SK-N-SH treated with all-trans-retinoic acid at 6 μM for 48 hours (cell line): ENCODE measurements at regions not wholly inside any gene's neighbourhood (a gene's known extent, or its start where the extent isn't known, plus 50 kb on each side); places are given as distances from the start of the nearest gene placed in this dataset.

Experiments used
- ATAC-seq: fragments of 200-7000 bp; cut with Tn5 transposase; 3 replicates; pipeline ENCODE4 v1.9.1; 2020; ENCODE audit warnings: mild to moderate bottlenecking, moderate library complexity
- ARNTL ChIP-seq: fragments of 450-650 bp; formaldehyde crosslinking; IDR thresholded peaks from 2 replicates; pipeline ENCODE4 v1.5.0; 2020; ENCODE audit warnings: low read depth, mild to moderate bottlenecking, moderate library complexity, borderline replicate concordance
- BACH2 ChIP-seq: fragments of 250-450 bp; sonication (Bioruptor Pico); IDR thresholded peaks from 2 replicates; pipeline ENCODE4 v1.9.0; 2021; ENCODE audit warnings: mild to moderate bottlenecking, borderline replicate concordance
- CREB5 ChIP-seq: fragments of 250-450 bp; sonication (Bioruptor Pico); IDR thresholded peaks from 2 replicates; pipeline ENCODE4 v1.5.1; 2020; ENCODE audit warnings: low read depth, mild to moderate bottlenecking, moderate library complexity
- CSDC2 ChIP-seq: fragments of 250-450 bp; sonication (Bioruptor Pico); IDR thresholded peaks from 2 replicates; pipeline ENCODE4 v1.5.0; 2020; ENCODE audit warnings: mild to moderate bottlenecking, moderate library complexity
- GLIS3 ChIP-seq: fragments of 250-450 bp; sonication (Bioruptor Pico); IDR thresholded peaks from 2 replicates; pipeline ENCODE4 v1.5.0; 2020; ENCODE audit warnings: mild to moderate bottlenecking, moderate library complexity
- ISL1 ChIP-seq: fragments of 250-450 bp; sonication (Bioruptor Pico); IDR thresholded peaks from 2 replicates; pipeline ENCODE4 v2.1.2; 2022; ENCODE audit warnings: mild to moderate bottlenecking, moderate library complexity
- OSR1 ChIP-seq: fragments of 250-450 bp; sonication (Bioruptor Pico); IDR thresholded peaks from 2 replicates; pipeline ENCODE4 v1.8.0; 2022; ENCODE audit warnings: moderate library complexity, mild to moderate bottlenecking, inconsistent platforms
- PPARA ChIP-seq: fragments of 250-450 bp; sonication (Bioruptor Pico); IDR thresholded peaks from 2 replicates; pipeline ENCODE4 v1.5.0; 2020; ENCODE audit warnings: mild to moderate bottlenecking, borderline replicate concordance
- RARB ChIP-seq: fragments of 250-450 bp; sonication (Bioruptor Pico); IDR thresholded peaks from 2 replicates; pipeline ENCODE4 v1.8.0; 2021; ENCODE audit warnings: mild to moderate bottlenecking, moderate library complexity
- SNAI2 ChIP-seq: fragments of 250-450 bp; sonication (Bioruptor Pico); IDR thresholded peaks from 2 replicates; pipeline ENCODE4 v1.5.0; 2020; ENCODE audit warnings: mild to moderate bottlenecking, moderate library complexity
- TCF4 ChIP-seq: fragments of 250-450 bp; sonication (Bioruptor Pico); IDR thresholded peaks from 2 replicates; pipeline ENCODE4 v1.8.0; 2021; ENCODE audit warnings: mild to moderate bottlenecking, moderate library complexity, borderline replicate concordance
- TOX ChIP-seq: fragments of 250-450 bp; sonication (Bioruptor Pico); IDR thresholded peaks from 2 replicates; pipeline ENCODE4 v1.8.0; 2021; ENCODE audit warnings: mild to moderate bottlenecking, moderate library complexity, borderline replicate concordance
- TSHZ2 ChIP-seq: fragments of 250-450 bp; sonication (Bioruptor Pico); IDR thresholded peaks from 2 replicates; pipeline ENCODE4 v1.5.0; 2020; ENCODE audit warnings: mild to moderate bottlenecking, moderate library complexity
- ZC3H10 ChIP-seq: fragments of 250-450 bp; sonication (Bioruptor Pico); IDR thresholded peaks from 2 replicates; pipeline ENCODE4 v1.5.1; 2021; ENCODE audit warnings: mild to moderate bottlenecking, moderate library complexity
- ZFP3 ChIP-seq: fragments of 250-450 bp; sonication (Bioruptor Pico); IDR thresholded peaks from 2 replicates; pipeline ENCODE4 v1.5.0; 2020; ENCODE audit warnings: mild to moderate bottlenecking, moderate library complexity
- ZFP30 ChIP-seq: fragments of 450-650 bp; formaldehyde crosslinking; IDR thresholded peaks from 2 replicates; pipeline ENCODE4 v1.5.0; 2022; ENCODE audit warnings: mild to moderate bottlenecking, moderate library complexity
- ZNF565 ChIP-seq: fragments of 450-650 bp; formaldehyde crosslinking; conservative IDR thresholded peaks from 2 replicates; pipeline ENCODE4 v1.5.0; 2020; ENCODE audit warnings: low read depth, mild to moderate bottlenecking, moderate library complexity
- ZNF70 ChIP-seq: fragments of 450-650 bp; formaldehyde crosslinking; IDR thresholded peaks from 2 replicates; pipeline ENCODE4 v1.5.0; 2020; ENCODE audit warnings: mild to moderate bottlenecking, moderate library complexity
- ZNF8 ChIP-seq: fragments of 450-650 bp; formaldehyde crosslinking; IDR thresholded peaks from 2 replicates; pipeline ENCODE4 v1.5.0; 2020; ENCODE audit warnings: mild to moderate bottlenecking, moderate library complexity
- TF ChIP-seq, protein P1 (sequence below): fragments of 250-450 bp; sonication (Bioruptor Pico); IDR thresholded peaks from 2 replicates; pipeline ENCODE4 v1.5.1; 2021; ENCODE audit warnings: mild to moderate bottlenecking, moderate library complexity
- TF ChIP-seq, protein P2 (sequence below): fragments of 250-450 bp; sonication (Bioruptor Pico); IDR thresholded peaks from 2 replicates; pipeline ENCODE4 v1.8.0; 2021; ENCODE audit warnings: low read depth, mild to moderate bottlenecking, moderate library complexity, borderline replicate concordance

- TF ChIP-seq, protein P1, sequence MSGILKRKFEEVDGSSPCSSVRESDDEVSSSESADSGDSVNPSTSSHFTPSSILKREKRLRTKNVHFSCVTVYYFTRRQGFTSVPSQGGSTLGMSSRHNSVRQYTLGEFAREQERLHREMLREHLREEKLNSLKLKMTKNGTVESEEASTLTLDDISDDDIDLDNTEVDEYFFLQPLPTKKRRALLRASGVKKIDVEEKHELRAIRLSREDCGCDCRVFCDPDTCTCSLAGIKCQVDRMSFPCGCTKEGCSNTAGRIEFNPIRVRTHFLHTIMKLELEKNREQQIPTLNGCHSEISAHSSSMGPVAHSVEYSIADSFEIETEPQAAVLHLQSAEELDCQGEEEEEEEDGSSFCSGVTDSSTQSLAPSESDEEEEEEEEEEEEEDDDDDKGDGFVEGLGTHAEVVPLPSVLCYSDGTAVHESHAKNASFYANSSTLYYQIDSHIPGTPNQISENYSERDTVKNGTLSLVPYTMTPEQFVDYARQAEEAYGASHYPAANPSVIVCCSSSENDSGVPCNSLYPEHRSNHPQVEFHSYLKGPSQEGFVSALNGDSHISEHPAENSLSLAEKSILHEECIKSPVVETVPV (CRISPR knock-in tag): no peak
Measured at GRCh38 chr4:14233126-14233525, 605.6 kb upstream of the BOD1L1 start (continued).

DNA sequence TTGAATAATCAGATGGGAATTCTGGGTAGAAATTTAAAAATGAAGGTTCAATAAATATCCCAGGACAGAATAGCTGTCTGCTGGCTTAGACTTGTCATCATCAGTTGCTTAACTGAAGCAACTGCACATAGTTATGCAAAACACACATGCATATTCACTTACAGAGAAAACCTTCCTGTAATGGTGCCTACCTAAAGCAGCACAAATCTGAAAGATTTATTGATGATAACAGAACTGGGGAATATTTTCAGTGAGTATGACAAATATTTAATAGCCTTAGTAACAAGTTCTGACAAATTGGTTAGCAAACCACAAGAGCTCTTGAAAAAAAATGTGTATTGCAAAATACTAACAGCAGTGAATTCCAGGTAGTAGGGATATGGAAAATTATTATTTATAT lies 606.8 kb upstream of the BOD1L1 start:
- no peak for ATAC-seq

GRCh38 chr4:14236359-14236758 lies 608.8 kb upstream of the BOD1L1 start:
- ATAC-seq: no peak
- TF ChIP-seq ARNTL (CRISPR knock-in tag): no peak
- TF ChIP-seq, protein P2, sequence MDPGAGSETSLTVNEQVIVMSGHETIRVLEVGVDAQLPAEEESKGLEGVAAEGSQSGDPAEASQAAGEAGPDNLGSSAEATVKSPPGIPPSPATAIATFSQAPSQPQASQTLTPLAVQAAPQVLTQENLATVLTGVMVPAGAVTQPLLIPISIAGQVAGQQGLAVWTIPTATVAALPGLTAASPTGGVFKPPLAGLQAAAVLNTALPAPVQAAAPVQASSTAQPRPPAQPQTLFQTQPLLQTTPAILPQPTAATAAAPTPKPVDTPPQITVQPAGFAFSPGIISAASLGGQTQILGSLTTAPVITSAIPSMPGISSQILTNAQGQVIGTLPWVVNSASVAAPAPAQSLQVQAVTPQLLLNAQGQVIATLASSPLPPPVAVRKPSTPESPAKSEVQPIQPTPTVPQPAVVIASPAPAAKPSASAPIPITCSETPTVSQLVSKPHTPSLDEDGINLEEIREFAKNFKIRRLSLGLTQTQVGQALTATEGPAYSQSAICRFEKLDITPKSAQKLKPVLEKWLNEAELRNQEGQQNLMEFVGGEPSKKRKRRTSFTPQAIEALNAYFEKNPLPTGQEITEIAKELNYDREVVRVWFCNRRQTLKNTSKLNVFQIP (CRISPR knock-in tag): no peak
- TF ChIP-seq ZFP30: no peak
- TF ChIP-seq TCF4 (CRISPR knock-in tag): no peak
- no peak for TF ChIP-seq TSHZ2 (CRISPR knock-in tag)
- TF ChIP-seq ISL1 (CRISPR knock-in tag): no peak
- TF ChIP-seq TOX (CRISPR knock-in tag): no peak
- TF ChIP-seq PPARA: no peak
- no peak for TF ChIP-seq ZNF565 (CRISPR knock-in tag)
- TF ChIP-seq ZNF8 (CRISPR knock-in tag): no peak
- TF ChIP-seq RARB (CRISPR knock-in tag): no peak

More for the DNA sequence above, 606.8 kb upstream of the BOD1L1 start:
- TF ChIP-seq BACH2 (CRISPR knock-in tag) (no peak), SNAI2 (no peak), CREB5 (CRISPR knock-in tag) (no peak), ZFP3 (CRISPR knock-in tag) (no peak), OSR1 (CRISPR knock-in tag) (no peak), ZNF70 (CRISPR knock-in tag) (no peak), TCF4 (CRISPR knock-in tag) (no peak), GLIS3 (CRISPR knock-in tag) (no peak), ZNF8 (CRISPR knock-in tag) (no peak), CSDC2 (no peak), RARB (CRISPR knock-in tag) (no peak), TOX (CRISPR knock-in tag) (no peak), ZC3H10 (CRISPR knock-in tag) (no peak)
- TF ChIP-seq, protein P1 (CRISPR knock-in tag): no peak
- TF ChIP-seq, protein P2 (CRISPR knock-in tag): no peak
